SK-N-SH (cell line): ENCODE measurements at regions not wholly inside any gene's neighbourhood (a gene's known extent, or its start where the extent isn't known, plus 50 kb on each side); places are given as distances from the start of the nearest gene placed in this dataset.

ENCODE experiments used
- CTCF ChIA-PET: fragments of 300-600, 350-600 bp; formaldehyde crosslinking; extraction: SDS; loops from one replicate; lab custom pipeline; 2021; lab: Yijun Ruan, JAX
- POLR2A ChIA-PET: fragments of 350-600 bp; sonication (Branson Sonifier 250); formaldehyde crosslinking; extraction: SDS; loops from one replicate; lab custom pipeline; 2020; ENCODE audit warnings: antibody characterized with exemption, inconsistent platforms; lab: Yijun Ruan, JAX
- DNase-seq: peaks from one replicate; pipeline ENCODE4 v3.0.0; 2012
- H2AFZ ChIP-seq: fragments of 200-600 bp; sonication (generic); 2 replicates; pipeline ENCODE4 v1.8.1; 2016; ENCODE audit warnings: antibody characterized with exemption, mild to moderate bottlenecking, low read depth
- H3F3A ChIP-seq: fragments of 200-600 bp; sonication (generic); replicated peaks from 2 replicates; pipeline ENCODE3; 2016; ENCODE audit warnings: antibody characterized with exemption, mild to moderate bottlenecking; ENCODE audit not compliant: insufficient read depth
- H3K27ac ChIP-seq, 2 experiments: fragments of 200-500 bp in 1 of 2; fragments of 200-600 bp in 1 of 2; sonication (Bioruptor generic) in 1 of 2; sonication (generic), shearing (Covaris generic) in 1 of 2; 2 replicates each; pipeline versions ENCODE4 v1.5.1 to v1.6.1; 2014 to 2016; ENCODE audit warnings: low read depth in 2 of 2, inconsistent platforms in 1 of 2, low read length in 1 of 2, mild to moderate bottlenecking in 1 of 2, mixed read lengths in 1 of 2
- H3K27me3 ChIP-seq: fragments of 200-600 bp; sonication (generic), shearing (Covaris generic); 2 replicates; pipeline ENCODE4 v1.6.1; 2016; ENCODE audit warnings: mixed run types; ENCODE audit not compliant: insufficient read depth
- H3K36me3 ChIP-seq, 2 experiments: fragments of 200-500 bp in 1 of 2; fragments of 200-600 bp in 1 of 2; sonication (Bioruptor generic) in 1 of 2; sonication (generic) in 1 of 2; replicated peaks in 1 of 2; 2 replicates each; pipeline versions ENCODE3 to v1.5.1; 2014 to 2016; ENCODE audit warnings: low read length in 1 of 2, mild to moderate bottlenecking in 1 of 2; ENCODE audit not compliant: insufficient read depth in 2 of 2, control insufficient read depth in 1 of 2
- H3K4me1 ChIP-seq, 2 experiments: fragments of 200-500 bp in 1 of 2; fragments of 200-600 bp in 1 of 2; sonication (Bioruptor generic) in 1 of 2; sonication (generic), shearing (Covaris generic) in 1 of 2; 2 replicates each; pipeline versions ENCODE4 v1.5.1 to v1.6.1; 2014 to 2016; ENCODE audit warnings: low read depth in 1 of 2, low read length in 1 of 2, mixed run types in 1 of 2; ENCODE audit not compliant: insufficient read depth in 2 of 2, control insufficient read depth in 1 of 2
- H3K4me2 ChIP-seq: fragments of 200-600 bp; sonication (generic), shearing (Covaris generic); 2 replicates; pipeline ENCODE4 v1.6.1; 2017; ENCODE audit warnings: mixed run types
- H3K4me3 ChIP-seq, 2 experiments: fragments of 200-500 bp in 1 of 2; fragments of 200-600 bp in 1 of 2; sonication (Bioruptor generic) in 1 of 2; sonication (generic), shearing (Covaris generic) in 1 of 2; 2 replicates each; pipeline versions ENCODE4 v1.5.1 to v1.8.1; 2014 to 2016; ENCODE audit warnings: low read depth in 2 of 2, inconsistent platforms in 1 of 2, low read length in 1 of 2, mild to moderate bottlenecking in 1 of 2, mixed read lengths in 1 of 2, moderate library complexity in 1 of 2
- H3K79me2 ChIP-seq: fragments of 200-600 bp; sonication (generic); 2 replicates; pipeline ENCODE4 v1.8.1; 2017; ENCODE audit warnings: mild to moderate bottlenecking; ENCODE audit not compliant: insufficient read depth
- H3K9ac ChIP-seq: fragments of 200-600 bp; sonication (generic); 2 replicates; pipeline ENCODE4 v1.6.1; 2017; ENCODE audit warnings: mixed run types
- H3K9me2 ChIP-seq: fragments of 200-600 bp; sonication (generic); 2 replicates; pipeline ENCODE4 v1.6.1; 2017; ENCODE audit warnings: mixed run types
- H3K9me3 ChIP-seq: fragments of 200-600 bp; sonication (generic); 2 replicates; pipeline ENCODE4 v1.6.1; 2017; ENCODE audit warnings: mixed run types, mild to moderate bottlenecking, moderate library complexity
- H4K20me1 ChIP-seq: fragments of 200-600 bp; sonication (generic); 2 replicates; pipeline ENCODE4 v1.6.1; 2017; ENCODE audit warnings: mild to moderate bottlenecking, mixed run types; ENCODE audit not compliant: insufficient read depth
- EP300 ChIP-seq, 2 experiments: IDR thresholded peaks; 2 replicates each; pipeline versions ENCODE4 v1.4.0 to v1.6.1; 2012; ENCODE audit warnings: borderline replicate concordance in 1 of 2, low read depth in 1 of 2, low read length in 1 of 2
- FOSL2 ChIP-seq: IDR thresholded peaks from 2 replicates; pipeline ENCODE4 v1.4.0; 2012; ENCODE audit warnings: low read depth, mild to moderate bottlenecking, moderate library complexity, borderline replicate concordance
- FOXM1 ChIP-seq: IDR thresholded peaks from 2 replicates; pipeline ENCODE4 v1.4.0; 2012; ENCODE audit warnings: low read depth, mild to moderate bottlenecking
- MEF2A ChIP-seq: IDR thresholded peaks from 2 replicates; pipeline ENCODE4 v1.4.0; 2012; ENCODE audit warnings: low read depth, borderline replicate concordance
- MXI1 ChIP-seq: IDR thresholded peaks from 2 replicates; pipeline ENCODE4 v1.6.1; 2012; ENCODE audit warnings: mild to moderate bottlenecking, low read depth, low read length, improper control_type of control experiment
- NRF1 ChIP-seq: IDR thresholded peaks from 2 replicates; pipeline ENCODE4 v1.6.1; 2012; ENCODE audit warnings: low read depth, mild to moderate bottlenecking, low read length
- RAD21 ChIP-seq: IDR thresholded peaks from 2 replicates; pipeline ENCODE4 v1.6.1; 2012; ENCODE audit warnings: mild to moderate bottlenecking, low read length
- RCOR1 ChIP-seq: fragments of 150-350 bp; IDR thresholded peaks from 2 replicates; pipeline ENCODE4 v1.6.1; 2017; ENCODE audit warnings: antibody characterized with exemption, low read length
- SIN3A ChIP-seq: IDR thresholded peaks from 2 replicates; pipeline ENCODE4 v1.6.1; 2012; ENCODE audit warnings: low read depth, mild to moderate bottlenecking, low read length, moderate library complexity, borderline replicate concordance
- TAF1 ChIP-seq: IDR thresholded peaks from 2 replicates; pipeline ENCODE4 v1.6.1; 2012; ENCODE audit warnings: low read depth, mild to moderate bottlenecking, low read length, moderate library complexity, borderline replicate concordance
- YY1 ChIP-seq: IDR thresholded peaks from 2 replicates; pipeline ENCODE4 v1.4.0; 2012; ENCODE audit warnings: low read depth, mild to moderate bottlenecking
- WGBS: methylation state at CpG from one replicate; pipeline ENCODE4 v1.1.6; 2017; ENCODE audit warnings: low lambda C conversion rate; 5-methylcytosine and 5-hydroxymethylcytosine counted together
- TF ChIP-seq, protein P1 (sequence below): IDR thresholded peaks from 2 replicates; pipeline ENCODE4 v1.6.1; 2012; ENCODE audit warnings: mild to moderate bottlenecking, low read depth, low read length, moderate library complexity
- TF ChIP-seq, protein P2 (sequence below): fragments of 150-350 bp; IDR thresholded peaks from 2 replicates; pipeline ENCODE4 v1.6.1; 2016; ENCODE audit warnings: mild to moderate bottlenecking, low read depth, low read length
- TF ChIP-seq, protein P3 (sequence below): fragments of 150-350 bp; IDR thresholded peaks from 2 replicates; pipeline ENCODE4 v1.6.1; 2017; ENCODE audit warnings: antibody characterized with exemption, low read length, low read depth, borderline replicate concordance

DNA sequence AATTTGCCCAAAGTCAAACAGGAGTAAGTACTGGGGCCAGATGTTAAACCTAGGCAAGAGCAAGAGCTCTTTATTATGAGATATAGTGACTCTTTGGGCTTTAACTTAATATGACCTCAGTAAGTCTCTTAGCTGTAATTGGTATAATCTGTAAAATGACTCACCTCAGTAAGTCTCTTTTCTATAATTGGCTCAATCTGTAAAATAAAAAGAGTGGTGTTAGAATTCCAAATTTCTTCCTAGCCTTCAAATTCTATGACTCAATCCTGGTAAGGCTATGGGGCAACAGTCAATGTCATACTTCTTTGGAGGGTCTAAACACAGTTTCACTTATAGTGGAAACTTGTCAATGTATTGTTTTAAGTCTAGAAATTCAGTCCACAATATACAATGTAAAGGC is 1608.9 kb upstream of the PIK3C3 start (continued):
- TF ChIP-seq EP300 (IDR thresholded peaks at IDR 0.05; ENCODE audit: borderline replicate concordance in 1 of 2, low read depth in 1 of 2, low read length in 1 of 2) (no peak), FOSL2 (no peak), MXI1 (no peak), SIN3A (no peak), MEF2A (no peak), FOXM1 (no peak)
- TF ChIP-seq, protein P1, sequence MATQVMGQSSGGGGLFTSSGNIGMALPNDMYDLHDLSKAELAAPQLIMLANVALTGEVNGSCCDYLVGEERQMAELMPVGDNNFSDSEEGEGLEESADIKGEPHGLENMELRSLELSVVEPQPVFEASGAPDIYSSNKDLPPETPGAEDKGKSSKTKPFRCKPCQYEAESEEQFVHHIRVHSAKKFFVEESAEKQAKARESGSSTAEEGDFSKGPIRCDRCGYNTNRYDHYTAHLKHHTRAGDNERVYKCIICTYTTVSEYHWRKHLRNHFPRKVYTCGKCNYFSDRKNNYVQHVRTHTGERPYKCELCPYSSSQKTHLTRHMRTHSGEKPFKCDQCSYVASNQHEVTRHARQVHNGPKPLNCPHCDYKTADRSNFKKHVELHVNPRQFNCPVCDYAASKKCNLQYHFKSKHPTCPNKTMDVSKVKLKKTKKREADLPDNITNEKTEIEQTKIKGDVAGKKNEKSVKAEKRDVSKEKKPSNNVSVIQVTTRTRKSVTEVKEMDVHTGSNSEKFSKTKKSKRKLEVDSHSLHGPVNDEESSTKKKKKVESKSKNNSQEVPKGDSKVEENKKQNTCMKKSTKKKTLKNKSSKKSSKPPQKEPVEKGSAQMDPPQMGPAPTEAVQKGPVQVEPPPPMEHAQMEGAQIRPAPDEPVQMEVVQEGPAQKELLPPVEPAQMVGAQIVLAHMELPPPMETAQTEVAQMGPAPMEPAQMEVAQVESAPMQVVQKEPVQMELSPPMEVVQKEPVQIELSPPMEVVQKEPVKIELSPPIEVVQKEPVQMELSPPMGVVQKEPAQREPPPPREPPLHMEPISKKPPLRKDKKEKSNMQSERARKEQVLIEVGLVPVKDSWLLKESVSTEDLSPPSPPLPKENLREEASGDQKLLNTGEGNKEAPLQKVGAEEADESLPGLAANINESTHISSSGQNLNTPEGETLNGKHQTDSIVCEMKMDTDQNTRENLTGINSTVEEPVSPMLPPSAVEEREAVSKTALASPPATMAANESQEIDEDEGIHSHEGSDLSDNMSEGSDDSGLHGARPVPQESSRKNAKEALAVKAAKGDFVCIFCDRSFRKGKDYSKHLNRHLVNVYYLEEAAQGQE = no peak

DNA sequence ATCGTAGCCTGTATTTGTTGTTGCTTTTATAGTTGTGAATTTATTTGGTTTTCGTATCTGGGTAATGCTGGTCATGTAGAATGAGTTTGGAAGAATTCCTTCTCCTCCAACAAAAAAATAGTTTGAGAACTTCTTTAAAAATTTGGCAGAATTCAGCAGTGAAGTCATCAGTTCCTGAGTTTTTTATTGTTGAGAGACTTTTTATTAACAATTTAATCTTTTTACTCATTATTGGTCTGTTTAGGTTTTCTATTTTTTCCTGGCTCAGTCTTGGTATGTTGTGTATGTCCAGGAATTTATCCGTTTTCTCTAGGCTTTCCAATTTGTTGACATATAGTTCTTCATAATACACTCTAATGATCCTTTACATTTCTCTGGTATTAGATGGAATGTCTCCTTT is 1613.3 kb upstream of the PIK3C3 start:
- Histone ChIP-seq H3K36me3 (no peaks in the 10 kb centered on the region), H3F3A (no peaks in the 10 kb centered on the region), H3K9me2 (no peaks in the 10 kb centered on the region), H3K9me3 (no peaks in the 10 kb centered on the region), H4K20me1 (no peaks in the 10 kb centered on the region), H3K4me3 (no peak overlapping the region), H3K27me3 (no peaks in the 10 kb centered on the region), H3K9ac (no peak overlapping the region), H3K27ac (no peak overlapping the region), H3K4me1 (no peaks in the 10 kb centered on the region), H3K79me2 (no peaks in the 10 kb centered on the region), H3K4me2 (no peak overlapping the region), H2AFZ (no peak overlapping the region)
- 46% methylated on average over 3 of the region's 3 CpGs for WGBS
- TF ChIP-seq, protein P2, sequence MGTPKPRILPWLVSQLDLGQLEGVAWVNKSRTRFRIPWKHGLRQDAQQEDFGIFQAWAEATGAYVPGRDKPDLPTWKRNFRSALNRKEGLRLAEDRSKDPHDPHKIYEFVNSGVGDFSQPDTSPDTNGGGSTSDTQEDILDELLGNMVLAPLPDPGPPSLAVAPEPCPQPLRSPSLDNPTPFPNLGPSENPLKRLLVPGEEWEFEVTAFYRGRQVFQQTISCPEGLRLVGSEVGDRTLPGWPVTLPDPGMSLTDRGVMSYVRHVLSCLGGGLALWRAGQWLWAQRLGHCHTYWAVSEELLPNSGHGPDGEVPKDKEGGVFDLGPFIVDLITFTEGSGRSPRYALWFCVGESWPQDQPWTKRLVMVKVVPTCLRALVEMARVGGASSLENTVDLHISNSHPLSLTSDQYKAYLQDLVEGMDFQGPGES = no peak
- TF ChIP-seq FOXM1 = no peak
- no peak for TF ChIP-seq NRF1
- TF ChIP-seq FOSL2 = no peak
- TF ChIP-seq, protein P3, sequence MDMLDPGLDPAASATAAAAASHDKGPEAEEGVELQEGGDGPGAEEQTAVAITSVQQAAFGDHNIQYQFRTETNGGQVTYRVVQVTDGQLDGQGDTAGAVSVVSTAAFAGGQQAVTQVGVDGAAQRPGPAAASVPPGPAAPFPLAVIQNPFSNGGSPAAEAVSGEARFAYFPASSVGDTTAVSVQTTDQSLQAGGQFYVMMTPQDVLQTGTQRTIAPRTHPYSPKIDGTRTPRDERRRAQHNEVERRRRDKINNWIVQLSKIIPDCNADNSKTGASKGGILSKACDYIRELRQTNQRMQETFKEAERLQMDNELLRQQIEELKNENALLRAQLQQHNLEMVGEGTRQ = no peak
- no peak for TF ChIP-seq MEF2A
- TF ChIP-seq RAD21 = no peak
- no peak for TF ChIP-seq EP300 (IDR thresholded peaks at IDR 0.05; ENCODE audit: borderline replicate concordance in 1 of 2, low read depth in 1 of 2, low read length in 1 of 2)
- TF ChIP-seq YY1 = no peak
- no peak for TF ChIP-seq TAF1
- no peak for TF ChIP-seq RCOR1
- ChIA-PET POLR2A (no interaction called here), CTCF (no interaction called here)
- no peak for DNase-seq
